GM12878 (cell line): ENCODE measurements at regions not wholly inside any gene's neighbourhood (a gene's known extent, or its start where the extent isn't known, plus 50 kb on each side); places are given as distances from the start of the nearest gene placed in this dataset.

ENCODE experiments used
- ATAC-seq: fragments of 200-7000 bp; cut with Tn5 transposase; 3 replicates; pipeline ENCODE4 v1.9.1; 2020; ENCODE audit warnings: mild to moderate bottlenecking, moderate library complexity
- BruUV-seq: library from RNA; stranded (reverse); fragments of 400-500 nt; replicated peaks from 2 replicates; lab custom pipeline; 2021; lab: Mats Ljungman, UMichigan
- CTCF ChIA-PET: fragments of 300-600 bp; sonication (Branson Sonifier 250); formaldehyde crosslinking; extraction: SDS; loops from one replicate; lab custom pipeline; 2021; ENCODE audit warnings: inconsistent platforms; lab: Yijun Ruan, JAX
- POLR2A ChIA-PET: fragments of 350-600 bp; formaldehyde crosslinking; extraction: SDS; loops from one replicate; lab custom pipeline; 2021; ENCODE audit warnings: inconsistent platforms; lab: Charles Lee
- RAD21 ChIA-PET: fragments of 300-600 bp; sonication (Branson Sonifier 250); formaldehyde crosslinking; loops from one replicate; lab custom pipeline; 2023; ENCODE audit warnings: antibody characterized with exemption; ENCODE audit not compliant: unreplicated experiment; lab: Charles Lee
- SMC1A ChIA-PET: fragments of 300-600 bp; sonication (Branson Sonifier 250); formaldehyde crosslinking; loops from one replicate; lab custom pipeline; 2023; ENCODE audit not compliant: unreplicated experiment, uncharacterized antibody; lab: Charles Lee
- DNase-seq: peaks from one replicate; pipeline ENCODE4 v3.0.0-alpha.2; 2011; ENCODE audit warnings: low read depth, low spot score
- FAIRE-seq: peaks from 3 replicates; lab custom pipeline; 2011; peaks lifted over from hg19 to GRCh38; lab: Jason Lieb, UNC
- H2AFZ ChIP-seq: 2 replicates; pipeline ENCODE4 v1.6.0; 2011; ENCODE audit warnings: low read depth, low read length, control low read depth; ENCODE audit not compliant: control insufficient read depth
- H3K27ac ChIP-seq: 2 replicates; pipeline ENCODE4 v1.5.1; 2011; ENCODE audit warnings: control low read depth; ENCODE audit not compliant: control insufficient read depth, insufficient read depth
- H3K27me3 ChIP-seq, 2 experiments: replicated peaks in 1 of 2; 2 replicates each; pipeline versions ENCODE4 v1.6.0 to v1.6.1; 2011; ENCODE audit warnings: low read length in 1 of 2; ENCODE audit not compliant: control insufficient read depth in 2 of 2, insufficient read depth in 2 of 2
- H3K36me3 ChIP-seq, 2 experiments: 2 replicates each; pipeline ENCODE4 v1.5.1; 2011; ENCODE audit warnings: low read length in 1 of 2; ENCODE audit not compliant: control insufficient read depth in 2 of 2, insufficient read depth in 2 of 2
- H3K4me1 ChIP-seq: 2 replicates; pipeline ENCODE4 v1.6.1; 2011; ENCODE audit warnings: mild to moderate bottlenecking, low read length, moderate library complexity, mixed read lengths; ENCODE audit not compliant: control insufficient read depth, insufficient read depth
- H3K4me2 ChIP-seq: 2 replicates; pipeline ENCODE4 v1.6.0; 2011; ENCODE audit warnings: control low read depth; ENCODE audit not compliant: control insufficient read depth, insufficient read depth
- H3K4me3 ChIP-seq: fragments of 200-600 bp; sonication (generic); 2 replicates; pipeline ENCODE4 v1.5.1; 2016
- H3K79me2 ChIP-seq: 2 replicates; pipeline ENCODE4 v1.6.0; 2011; ENCODE audit warnings: low read length; ENCODE audit not compliant: control insufficient read depth, insufficient read depth
- H3K9ac ChIP-seq: 2 replicates; pipeline ENCODE4 v1.8.0; 2011; ENCODE audit warnings: low read length, control low read depth, mixed read lengths; ENCODE audit not compliant: control insufficient read depth, insufficient read depth
- H3K9me3 ChIP-seq: replicated peaks from 3 replicates; pipeline ENCODE4 v1.5.1; 2011; ENCODE audit warnings: mild to moderate bottlenecking, low read length; ENCODE audit not compliant: control insufficient read depth, insufficient read depth
- H4K20me1 ChIP-seq: 2 replicates; pipeline ENCODE4 v1.6.0; 2011; ENCODE audit not compliant: control insufficient read depth, insufficient read depth
- BCL3 ChIP-seq: IDR thresholded peaks from 2 replicates; pipeline ENCODE4 v1.6.1; 2011; ENCODE audit warnings: borderline replicate concordance, low read depth, mild to moderate bottlenecking, moderate library complexity, low read length; ENCODE audit not compliant: insufficient read depth, poor library complexity, severe bottlenecking
- HDGF ChIP-seq: fragments of 450-650 bp; IDR thresholded peaks from 2 replicates; pipeline ENCODE4 v1.6.1; 2016; ENCODE audit warnings: antibody characterized with exemption
- NFYB ChIP-seq: IDR thresholded peaks from 2 replicates; pipeline ENCODE4 v1.6.1; 2011; ENCODE audit warnings: low read depth, mild to moderate bottlenecking, low read length, improper control_type of control experiment, moderate library complexity; ENCODE audit not compliant: insufficient read depth
- NR2C1 ChIP-seq: fragments of 450-650 bp; IDR thresholded peaks from 2 replicates; pipeline ENCODE4 v1.6.1; 2017; ENCODE audit warnings: antibody characterized with exemption, mild to moderate bottlenecking, moderate library complexity
- RB1 ChIP-seq: fragments of 450-650 bp; formaldehyde crosslinking; IDR thresholded peaks from 2 replicates; pipeline ENCODE4 v1.6.1; 2017; ENCODE audit warnings: mild to moderate bottlenecking, borderline replicate concordance
- TCF3 ChIP-seq: IDR thresholded peaks from 2 replicates; pipeline ENCODE4 v1.6.1; 2012; ENCODE audit warnings: low read depth, mild to moderate bottlenecking, low read length, borderline replicate concordance; ENCODE audit not compliant: insufficient read depth
- WGBS: methylation state at CpG from one replicate; pipeline ENCODE4 v1.1.6; 2016; ENCODE audit warnings: low lambda C conversion rate; ENCODE audit not compliant: insufficient replicate concordance, insufficient coverage; ENCODE audit errors: missing lambda C conversion rate; 5-methylcytosine and 5-hydroxymethylcytosine counted together
- in situ Hi-C: fragments of 300-500 bp; cut with MboI; formaldehyde crosslinking; loops from 9 replicates; pipeline ENCODE4 v1.14.3; 2018; ENCODE audit warnings: mixed read lengths
- intact Hi-C: fragments of 100-400 bp; cut with micrococcal nuclease; formaldehyde crosslinking; loops from one replicate; pipeline ENCODE4 v1.14.2; 2022; ENCODE audit not compliant: unreplicated experiment

DNA sequence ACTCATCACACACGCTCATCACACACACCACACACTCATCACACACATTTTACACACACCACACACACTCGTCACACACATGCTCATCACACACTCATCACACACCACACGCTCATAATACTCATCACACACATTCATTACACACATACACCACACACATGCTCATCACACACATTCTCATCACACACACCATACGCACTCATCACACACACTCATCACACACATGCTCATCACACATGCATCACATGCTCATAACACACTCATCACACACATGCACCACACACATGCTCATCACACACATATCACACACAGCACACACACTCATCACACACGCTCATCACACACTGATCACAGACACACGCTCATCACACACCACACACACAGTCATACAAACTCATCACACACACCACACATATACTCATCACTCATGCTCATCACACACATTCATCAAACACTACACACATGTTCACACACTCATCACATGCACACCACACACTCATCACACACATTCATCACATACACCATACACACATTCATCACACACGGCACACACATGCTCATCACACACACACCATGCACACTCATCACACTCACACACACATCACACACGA, 247.1 kb upstream of the SGCG start:
- BruUV-seq: no TSS peak
- Histone ChIP-seq H3K9me3 (no peaks in the 10 kb centered on the region; the same call in 2 of the 3 replicates), H2AFZ (no peak overlapping the region), H3K79me2 (no peaks in the 10 kb centered on the region), H3K4me2 (no peak overlapping the region), H3K27me3 (no peaks in the 10 kb centered on the region), H4K20me1 (no peaks in the 10 kb centered on the region), H3K9ac (no peak overlapping the region), H3K27ac (no peak overlapping the region), H3K36me3 (no peaks in the 10 kb centered on the region), H3K4me3 (no peak overlapping the region), H3K4me1 (no peaks in the 10 kb centered on the region)
- ChIA-PET RAD21 (no interaction called here), POLR2A (no interaction called here), CTCF (no interaction called here), SMC1A (no interaction called here)
- intact Hi-C loops: loop anchor here (10.0 kb wide), 1 partner anchor 1421 kb away; no protein-coding TSS in a partner anchor
- peak; percentile 85 for FAIRE-seq
- peak; percentile 73 for TF ChIP-seq BCL3
- peak; percentile 52; the same call in 1 of the 2 replicates for TF ChIP-seq HDGF
- no peak for TF ChIP-seq NFYB
- TF ChIP-seq RB1: no peak
- no peak for TF ChIP-seq TCF3
- TF ChIP-seq NR2C1: no peak
- no peak for DNase-seq
- ATAC-seq: no peak
- in situ Hi-C loops: no loop called here
- WGBS: 68% methylated on average over 8 of the region's 8 CpGs
